T-helper 2 cell treated with Interferon-gamma antibody and Interleukin-4, amounts not matched to agents 100 ng/mL and 5 ng/mL, for 36 hours (primary cell): ENCODE measurements at regions not wholly inside any gene's neighbourhood (a gene's known extent, or its start where the extent isn't known, plus 50 kb on each side); places are given as distances from the start of the nearest gene placed in this dataset.
"Not testable (repeated sequence)": the region's sequence is repeated elsewhere in the genome, so short reads cannot be mapped to it uniquely, and the experiment has no call there.

Source experiments
- intact Hi-C: fragments of 100-400 bp; cut with micrococcal nuclease; formaldehyde crosslinking; loops from one replicate; pipeline ENCODE4 v1.15.1; 2023

- intact Hi-C loops, result no loop called here
These were observed 468.6 kb upstream of the ZMIZ1 start for GRCh38 chr10:78600121-78600665.

DNA sequence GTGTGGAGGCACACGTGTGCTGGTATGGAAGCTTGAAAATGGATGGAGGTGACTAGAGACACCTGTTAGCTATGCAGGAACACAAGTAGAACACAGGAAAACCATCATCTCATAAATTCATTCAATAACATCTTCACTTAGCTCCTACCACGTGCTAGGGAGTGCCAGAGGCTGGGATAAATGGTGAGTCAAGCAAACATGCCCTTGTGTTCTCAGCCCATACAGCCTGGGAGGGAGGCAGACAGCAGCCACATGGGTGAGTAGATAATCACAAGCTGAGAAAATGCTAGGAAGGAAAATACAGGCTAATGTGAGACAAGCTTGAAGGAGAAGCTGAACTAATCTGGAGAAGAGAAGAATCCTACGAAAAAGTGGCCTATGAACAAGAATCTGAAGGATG lies 468.0 kb upstream of the ZMIZ1 start:
- intact Hi-C loops, result no loop called here

DNA sequence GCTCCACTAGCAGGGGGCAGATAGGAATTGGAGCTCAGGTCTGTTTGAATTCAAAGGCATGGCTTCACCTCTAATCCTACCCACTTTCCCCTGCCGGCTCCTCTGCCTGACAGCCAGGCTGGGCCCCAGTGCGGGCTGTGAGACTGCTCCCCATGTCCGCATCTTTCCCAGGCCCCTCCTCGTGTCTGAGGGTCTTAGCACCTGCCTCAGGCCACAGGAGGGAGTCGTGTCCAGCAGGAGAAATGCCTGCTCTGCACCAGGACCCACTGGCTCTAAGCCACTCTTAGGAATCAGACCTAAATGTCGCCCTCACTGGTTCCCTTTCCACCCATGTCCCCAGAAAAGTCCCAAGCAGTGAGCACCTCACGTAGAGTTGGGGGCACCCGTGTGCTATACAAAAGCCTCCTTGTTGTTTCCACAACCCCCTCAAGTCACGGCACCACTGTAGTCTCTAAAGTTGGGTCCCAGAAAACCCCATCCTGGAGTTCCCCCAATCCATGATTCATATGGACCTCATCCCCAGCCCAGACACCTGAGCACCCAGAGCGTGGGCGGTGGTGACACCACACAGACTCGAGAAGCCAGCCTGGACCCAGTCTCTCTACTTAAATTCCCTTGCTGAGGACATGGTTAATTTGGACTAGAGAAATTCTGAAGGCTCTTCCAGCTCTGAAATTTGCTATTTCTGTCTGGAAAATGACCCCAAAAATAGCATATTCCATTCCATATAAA lies 466.4 kb upstream of the ZMIZ1 start:
- intact Hi-C loops, result no loop called here

DNA sequence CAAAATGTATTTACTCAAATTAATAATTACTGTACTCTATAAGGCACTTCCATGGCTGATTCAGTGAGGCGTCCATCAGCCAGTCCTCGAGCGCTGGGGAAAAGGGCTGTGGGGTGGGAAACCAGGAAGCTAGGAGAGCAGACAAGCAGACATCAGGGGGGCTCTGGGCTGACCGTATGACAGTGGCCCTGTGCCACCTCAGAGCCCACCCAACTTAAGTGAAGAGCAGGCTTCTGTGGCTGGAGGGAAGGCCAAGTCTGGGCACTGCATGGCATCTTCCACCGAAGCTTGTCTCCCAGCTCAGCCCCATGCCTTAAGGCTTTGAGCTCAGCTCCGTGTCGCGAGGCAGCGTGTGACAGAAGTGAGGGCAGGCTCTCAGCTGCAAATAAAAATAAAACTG lies 464.5 kb upstream of the ZMIZ1 start:
- intact Hi-C loops, result no loop called here

GRCh38 chr10:78604721-78605120 lies 464.0 kb upstream of the ZMIZ1 start:
- intact Hi-C loops, result no loop called here

- intact Hi-C loops, result no loop called here
These were observed 462.9 kb upstream of the ZMIZ1 start for GRCh38 chr10:78605800-78606350.

- intact Hi-C loops, result not testable (repeated sequence)
These were observed 462.0 kb upstream of the ZMIZ1 start for GRCh38 chr10:78606766-78607165.

DNA sequence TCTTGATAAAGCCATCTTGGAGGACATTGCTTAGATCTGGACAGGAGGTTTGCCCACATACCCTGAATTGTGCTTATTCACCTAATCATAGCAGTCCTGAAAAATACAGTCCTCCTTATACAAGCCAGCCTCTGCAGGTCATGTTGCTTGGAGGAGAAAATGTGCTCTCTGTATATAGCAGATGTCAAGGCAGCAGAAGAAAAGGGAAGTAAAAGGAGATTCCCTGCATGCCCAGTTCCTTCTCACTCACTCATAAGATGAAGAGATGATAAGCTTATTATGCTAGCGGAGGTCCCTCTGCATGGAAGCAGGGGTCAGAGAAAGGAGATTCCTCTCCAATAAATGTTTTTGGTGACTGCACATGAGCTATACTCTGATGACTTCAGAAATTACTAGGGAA lies 458.8 kb upstream of the ZMIZ1 start:
- intact Hi-C loops, result no loop called here

DNA sequence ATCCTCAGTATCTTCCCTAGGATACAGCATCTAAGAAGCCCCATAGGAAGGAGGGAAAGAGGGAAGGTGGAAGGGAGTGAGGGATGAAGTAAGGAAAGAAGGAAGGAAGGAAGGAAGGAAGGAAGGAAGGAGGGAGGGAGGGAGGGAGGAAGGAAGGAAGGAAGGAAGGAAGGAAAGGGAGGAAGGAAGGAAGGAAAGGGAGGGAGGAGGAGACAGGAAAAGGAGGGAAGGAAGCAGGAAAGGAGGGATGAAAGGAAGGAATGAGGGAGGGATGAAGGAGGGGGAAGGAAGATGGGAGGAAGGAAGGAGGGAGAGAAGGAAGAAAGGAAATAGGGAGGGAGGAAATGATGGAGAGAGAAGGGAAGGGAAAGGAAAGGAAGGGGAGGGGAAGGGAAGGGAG lies 455.6 kb upstream of the ZMIZ1 start:
- intact Hi-C loops, result no loop called here

GRCh38 chr10:78614267-78614666 lies 454.5 kb upstream of the ZMIZ1 start:
- intact Hi-C loops, result no loop called here

GRCh38 chr10:78614744-78615143 lies 454.0 kb upstream of the ZMIZ1 start:
- intact Hi-C loops, result no loop called here

GRCh38 chr10:78616125-78616695 lies 452.6 kb upstream of the ZMIZ1 start:
- intact Hi-C loops, result no loop called here

- intact Hi-C loops, result no loop called here
These were observed 451.7 kb upstream of the ZMIZ1 start for GRCh38 chr10:78617115-78617514.

DNA sequence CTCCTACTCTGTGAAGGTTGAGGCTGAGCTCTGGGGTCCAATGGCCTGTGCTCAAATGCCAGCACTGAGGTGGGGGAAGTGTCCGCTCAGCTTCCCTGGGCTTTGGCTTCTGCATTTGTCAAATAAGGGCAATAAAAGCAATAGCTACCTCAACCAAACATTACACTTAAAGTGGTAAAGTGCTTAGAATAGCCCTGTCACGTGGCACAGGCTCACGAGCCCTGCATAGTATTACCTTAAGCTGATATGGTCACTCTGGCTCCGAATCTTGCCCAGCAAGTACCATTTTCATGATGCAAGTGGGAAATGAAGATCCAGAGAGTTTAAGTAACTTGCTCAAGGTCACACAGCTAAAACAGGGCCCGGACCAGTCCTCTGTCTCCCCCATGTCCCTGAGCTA lies 451.1 kb upstream of the ZMIZ1 start:
- intact Hi-C loops, result no loop called here

- intact Hi-C loops, result no loop called here
These were observed 450.7 kb upstream of the ZMIZ1 start for GRCh38 chr10:78618050-78618449.

DNA sequence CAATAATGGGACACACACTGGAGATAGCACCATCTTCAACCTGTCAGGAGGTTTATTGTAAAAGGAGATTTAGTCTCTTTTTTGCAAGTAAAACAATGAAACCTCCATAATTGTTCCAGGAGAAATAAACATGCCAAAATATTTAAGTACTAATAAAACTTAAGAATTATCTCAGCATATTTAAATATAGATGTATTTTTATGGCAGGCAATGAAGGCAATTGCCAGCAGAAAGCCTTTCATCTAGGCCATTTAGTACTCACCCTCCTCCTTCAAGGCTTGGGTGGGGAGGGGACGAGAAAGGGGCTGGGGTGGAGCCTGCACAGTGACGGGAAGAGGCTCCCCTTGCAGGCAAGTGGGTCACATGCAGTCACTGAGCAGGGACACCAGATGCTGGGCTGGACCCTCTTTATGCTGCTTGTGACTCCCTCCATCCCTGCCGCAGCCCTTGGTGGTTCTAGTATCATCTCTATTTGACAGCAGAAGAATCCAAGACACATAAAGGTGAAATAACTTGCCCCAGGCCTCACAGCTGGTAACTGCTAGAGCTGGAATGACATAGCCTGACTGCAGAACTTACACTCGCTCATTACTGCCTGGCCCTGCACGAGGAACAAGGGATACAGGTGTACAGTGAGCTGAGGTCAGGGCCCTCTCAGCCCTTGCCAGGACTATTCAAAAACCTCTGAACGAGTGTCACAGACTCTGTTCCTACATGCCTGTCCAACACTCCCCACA lies 449.5 kb upstream of the ZMIZ1 start:
- intact Hi-C loops, result no loop called here

DNA sequence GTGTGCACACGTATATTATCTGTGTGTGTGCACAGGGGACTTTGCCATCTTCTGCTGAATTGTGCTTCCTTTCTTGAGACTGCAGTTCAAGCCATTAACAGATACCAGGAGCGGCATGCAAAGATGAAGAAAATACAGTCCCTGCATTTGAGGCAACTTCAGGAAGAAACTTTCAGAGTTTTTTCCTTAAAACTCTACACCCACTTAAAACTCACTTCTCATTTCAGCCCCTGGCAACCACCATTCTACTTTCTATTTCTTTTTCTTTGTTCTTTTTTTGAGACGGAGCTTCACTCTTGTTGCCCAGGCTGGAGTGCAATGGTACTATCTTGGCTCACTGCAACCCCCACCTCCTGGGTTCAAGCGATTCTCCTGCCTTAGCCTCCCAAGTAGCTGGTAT lies 448.9 kb upstream of the ZMIZ1 start:
- intact Hi-C loops, result no loop called here

DNA sequence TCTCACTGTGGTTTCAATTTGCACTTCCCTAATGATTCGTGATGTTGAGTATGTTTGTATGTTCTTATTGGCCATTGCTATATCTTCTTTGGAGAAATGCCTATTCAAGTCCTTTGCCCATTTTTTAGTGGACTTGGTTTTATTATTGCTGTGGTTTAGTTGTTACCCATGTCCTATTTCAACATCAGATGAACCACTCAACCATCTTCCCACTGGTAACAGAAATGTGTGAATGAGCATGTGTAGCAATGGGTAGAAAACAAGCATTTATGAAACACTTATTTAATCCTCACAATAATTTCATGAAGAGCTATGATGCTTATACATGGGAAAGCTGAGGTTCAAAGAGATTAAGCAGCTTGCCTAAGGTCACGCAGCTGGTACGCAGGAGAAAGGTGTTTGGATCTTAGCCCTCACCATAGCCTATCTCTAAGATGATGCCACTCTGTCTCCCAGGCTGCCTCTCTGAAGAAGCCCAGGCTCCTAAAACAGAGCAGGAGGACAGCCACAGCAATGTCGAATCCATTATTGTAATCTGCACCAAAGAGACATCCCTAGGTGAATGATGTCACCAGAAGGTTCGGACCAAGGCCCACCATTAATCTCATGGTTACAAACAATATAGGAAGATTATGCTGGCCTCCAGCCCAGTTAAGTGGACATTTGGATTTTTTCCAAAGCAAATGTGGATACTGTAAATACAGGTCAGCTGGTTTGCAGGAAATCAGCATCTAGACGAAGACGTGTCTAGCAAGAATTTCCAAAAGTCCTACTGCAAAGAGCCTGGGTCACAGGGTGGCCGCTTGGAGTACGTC lies 447.6 kb upstream of the ZMIZ1 start:
- intact Hi-C loops, result no loop called here

GRCh38 chr10:78623578-78624215 lies 445.1 kb upstream of the ZMIZ1 start:
- intact Hi-C loops, result no loop called here

GRCh38 chr10:78624791-78625190 lies 444.0 kb upstream of the ZMIZ1 start:
- intact Hi-C loops, result no loop called here

GRCh38 chr10:78626471-78626870 lies 442.3 kb upstream of the ZMIZ1 start:
- intact Hi-C loops, result no loop called here
